Osteocyte (in vitro differentiated cells): ENCODE measurements at regions not wholly inside any gene's neighbourhood (a gene's known extent, or its start where the extent isn't known, plus 50 kb on each side); places are given as distances from the start of the nearest gene placed in this dataset.

Experiments
- DNase-seq: peaks from one replicate; pipeline ENCODE4 v3.0.0; 2021; ENCODE audit warnings: mixed read lengths; ENCODE audit not compliant: unreplicated experiment; ENCODE audit errors: extremely low spot score
- H3K27ac Mint-ChIP-seq: one replicate; pipeline ENCODE4 v1.8.0; 2021; ENCODE audit warnings: mild to moderate bottlenecking, mixed read lengths; ENCODE audit not compliant: unreplicated experiment
- H3K27me3 Mint-ChIP-seq: one replicate; pipeline ENCODE4 v1.8.0; 2021; ENCODE audit warnings: mixed read lengths; ENCODE audit not compliant: unreplicated experiment
- H3K36me3 Mint-ChIP-seq: one replicate; pipeline ENCODE4 v1.8.0; 2021; ENCODE audit warnings: mixed read lengths; ENCODE audit not compliant: unreplicated experiment
- H3K4me1 Mint-ChIP-seq: one replicate; pipeline ENCODE4 v1.8.0; 2021; ENCODE audit warnings: mixed read lengths; ENCODE audit not compliant: unreplicated experiment
- H3K4me3 Mint-ChIP-seq: one replicate; pipeline ENCODE4 v1.8.0; 2021; ENCODE audit warnings: mild to moderate bottlenecking, moderate library complexity, mixed read lengths; ENCODE audit not compliant: unreplicated experiment
- H3K9me3 Mint-ChIP-seq: one replicate; pipeline ENCODE4 v1.8.0; 2021; ENCODE audit warnings: mixed read lengths; ENCODE audit not compliant: unreplicated experiment
- CTCF ChIP-seq: fragments of 200-600 bp; sonication (generic); IDR thresholded peaks from 2 replicates; pipeline ENCODE4 v1.5.0; 2021; ENCODE audit warnings: antibody characterized with exemption, mild to moderate bottlenecking, moderate library complexity

- Mint-ChIP-seq H3K36me3 (no peaks in the 10 kb centered on the region), H3K4me3 (no peak overlapping the region), H3K27me3 (no peaks in the 10 kb centered on the region), H3K9me3 (no peaks in the 10 kb centered on the region), H3K4me1 (peaks cover 40% of the 10 kb centered on the region), H3K27ac (no peak overlapping the region)
- TF ChIP-seq CTCF = no peak
- DNase-seq = no peak
Measured at GRCh38 chr3:30232142-30232541, 374.3 kb upstream of the TGFBR2 start.

GRCh38 chr3:30233913-30234646 lies 372.3 kb upstream of the TGFBR2 start:
- no peak for DNase-seq
- peaks cover 18% of the 10 kb centered on the region for H3K9me3 Mint-ChIP-seq
- H3K27ac Mint-ChIP-seq = no peak overlapping the region
- no peak for TF ChIP-seq CTCF
- peaks cover 5% of the 10 kb centered on the region for H3K36me3 Mint-ChIP-seq
- no peak overlapping the region for H3K4me3 Mint-ChIP-seq
- H3K27me3 Mint-ChIP-seq = no peaks in the 10 kb centered on the region
- peaks cover 22% of the 10 kb centered on the region for H3K4me1 Mint-ChIP-seq

GRCh38 chr3:30236011-30236410 lies 370.4 kb upstream of the TGFBR2 start:
- Mint-ChIP-seq H3K36me3 (peaks cover 5% of the 10 kb centered on the region), H3K4me1 (peaks cover 23% of the 10 kb centered on the region), H3K4me3 (no peak overlapping the region), H3K27me3 (no peaks in the 10 kb centered on the region), H3K9me3 (peaks cover 20% of the 10 kb centered on the region), H3K27ac (no peak overlapping the region)
- DNase-seq = no peak
- TF ChIP-seq CTCF = no peak

- peaks cover 8% of the 10 kb centered on the region for H3K4me1 Mint-ChIP-seq
- peaks cover 5% of the 10 kb centered on the region for H3K36me3 Mint-ChIP-seq
- no peaks in the 10 kb centered on the region for H3K27me3 Mint-ChIP-seq
- H3K27ac Mint-ChIP-seq = no peak overlapping the region
- H3K4me3 Mint-ChIP-seq = no peak overlapping the region
- H3K9me3 Mint-ChIP-seq = peaks cover 20% of the 10 kb centered on the region
- no peak for TF ChIP-seq CTCF
- no peak for DNase-seq
Measured at GRCh38 chr3:30241721-30242120, 364.7 kb upstream of the TGFBR2 start.

- DNase-seq = no peak
- Mint-ChIP-seq H3K9me3 (peaks cover 2% of the 10 kb centered on the region), H3K27ac (no peak overlapping the region), H3K27me3 (no peaks in the 10 kb centered on the region), H3K4me1 (peaks cover 1% of the 10 kb centered on the region), H3K36me3 (no peaks in the 10 kb centered on the region), H3K4me3 (no peak overlapping the region)
- TF ChIP-seq CTCF = no peak
Measured at GRCh38 chr3:30245858-30246622, 360.4 kb upstream of the TGFBR2 start.
